T47D (cell line): ENCODE measurements at regions not wholly inside any gene's neighbourhood (a gene's known extent, or its start where the extent isn't known, plus 50 kb on each side); places are given as distances from the start of the nearest gene placed in this dataset.

Experiments used
- DNase-seq, 2 experiments: peaks; one replicate each; pipeline versions ENCODE4 v3.0.0 to v3.0.0-alpha.2; 2011 to 2012; ENCODE audit warnings: low read depth in 1 of 2, low spot score in 1 of 2
- JUND ChIP-seq: IDR thresholded peaks from 2 replicates; pipeline ENCODE4 v1.6.1; 2012; ENCODE audit warnings: low read depth
- in situ Hi-C: cut with HindIII; loops from 2 replicates; pipeline ENCODE4 v1.10.0; 2016; ENCODE audit warnings: low sequenced_read_pairs, low pct_unique_long_range_greater_than_20kb

GRCh38 chr11:26105762-26106423 is 226.0 kb upstream of the ANO3 start:
- DNase-seq: no peak
- TF ChIP-seq JUND: no peak
- in situ Hi-C loops: no loop called here

DNA sequence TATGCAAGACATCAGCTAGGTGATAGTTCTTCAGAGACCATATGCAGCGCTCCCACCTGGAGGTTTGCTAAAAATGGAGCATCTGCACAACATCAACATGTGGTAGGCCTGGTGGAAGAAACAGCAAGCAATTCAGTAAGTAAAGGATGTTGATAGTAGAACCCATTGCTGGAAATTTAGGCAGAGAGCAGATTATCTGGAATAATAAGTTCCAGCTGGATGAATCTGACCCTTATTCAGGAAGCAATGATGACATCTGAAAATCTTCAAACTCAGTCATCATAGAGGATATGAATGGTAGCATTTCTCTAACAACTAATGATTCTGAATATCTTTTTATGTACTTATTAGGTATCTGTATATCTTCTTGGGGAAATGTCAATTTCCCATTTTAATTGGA is 225.2 kb upstream of the ANO3 start:
- in situ Hi-C loops: no loop called here
- no peak for DNase-seq
- TF ChIP-seq JUND: no peak

GRCh38 chr11:26109658-26110368 is 222.1 kb upstream of the ANO3 start:
- no peak for TF ChIP-seq JUND
- in situ Hi-C loops: no loop called here
- no peak for DNase-seq

DNA sequence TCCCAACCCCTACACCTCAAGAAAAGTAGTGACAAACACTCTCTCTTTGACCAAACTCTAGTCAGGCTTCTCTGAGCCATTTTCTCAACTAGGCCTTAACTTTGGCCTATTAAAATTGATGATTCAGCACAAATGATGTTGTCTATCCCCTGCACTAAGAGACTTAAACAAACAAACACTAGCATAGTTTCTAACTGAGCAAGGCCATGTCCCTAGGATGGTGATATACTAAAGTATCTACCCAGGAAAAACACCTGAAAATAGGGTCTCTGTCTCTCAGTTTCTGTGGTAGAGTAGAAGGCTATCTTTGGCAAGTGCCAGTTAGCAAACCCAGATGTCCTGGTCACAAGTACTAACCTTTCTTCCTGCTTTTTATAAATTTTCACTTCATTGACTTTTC is 219.7 kb upstream of the ANO3 start:
- in situ Hi-C loops: no loop called here
- TF ChIP-seq JUND: no peak
- DNase-seq: no peak

GRCh38 chr11:26121466-26121865 is 210.5 kb upstream of the ANO3 start:
- DNase-seq: no peak
- in situ Hi-C loops: no loop called here
- no peak for TF ChIP-seq JUND

- in situ Hi-C loops: no loop called here
- no peak for TF ChIP-seq JUND
- DNase-seq: no peak
These were observed 205.2 kb upstream of the ANO3 start for GRCh38 chr11:26126741-26127140.

- in situ Hi-C loops: no loop called here
- no peak for DNase-seq
- TF ChIP-seq JUND: no peak
These were observed 204.6 kb upstream of the ANO3 start for GRCh38 chr11:26127336-26127735.

DNA sequence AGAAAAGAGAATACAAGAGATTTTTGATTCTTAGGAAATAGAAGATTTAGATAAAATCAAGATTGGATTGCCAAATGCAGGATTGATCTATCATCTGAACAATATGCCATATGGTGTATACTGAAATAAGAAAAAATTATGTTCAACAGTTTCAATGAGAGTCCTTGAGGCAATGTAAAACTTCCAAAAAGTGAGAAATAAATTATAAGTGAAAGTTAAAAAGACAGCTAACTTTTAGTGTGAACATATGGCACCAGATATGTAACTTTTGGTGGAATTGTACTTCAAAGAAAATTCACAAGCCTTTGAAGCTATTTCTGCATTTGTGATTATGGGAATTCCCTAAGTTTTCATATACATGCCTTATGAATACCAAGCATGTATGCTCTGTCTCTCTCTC is 200.5 kb upstream of the ANO3 start:
- TF ChIP-seq JUND: no peak
- in situ Hi-C loops: no loop called here
- no peak for DNase-seq

- in situ Hi-C loops: no loop called here
These were observed 197.9 kb upstream of the ANO3 start for GRCh38 chr11:26134053-26134452.

DNA sequence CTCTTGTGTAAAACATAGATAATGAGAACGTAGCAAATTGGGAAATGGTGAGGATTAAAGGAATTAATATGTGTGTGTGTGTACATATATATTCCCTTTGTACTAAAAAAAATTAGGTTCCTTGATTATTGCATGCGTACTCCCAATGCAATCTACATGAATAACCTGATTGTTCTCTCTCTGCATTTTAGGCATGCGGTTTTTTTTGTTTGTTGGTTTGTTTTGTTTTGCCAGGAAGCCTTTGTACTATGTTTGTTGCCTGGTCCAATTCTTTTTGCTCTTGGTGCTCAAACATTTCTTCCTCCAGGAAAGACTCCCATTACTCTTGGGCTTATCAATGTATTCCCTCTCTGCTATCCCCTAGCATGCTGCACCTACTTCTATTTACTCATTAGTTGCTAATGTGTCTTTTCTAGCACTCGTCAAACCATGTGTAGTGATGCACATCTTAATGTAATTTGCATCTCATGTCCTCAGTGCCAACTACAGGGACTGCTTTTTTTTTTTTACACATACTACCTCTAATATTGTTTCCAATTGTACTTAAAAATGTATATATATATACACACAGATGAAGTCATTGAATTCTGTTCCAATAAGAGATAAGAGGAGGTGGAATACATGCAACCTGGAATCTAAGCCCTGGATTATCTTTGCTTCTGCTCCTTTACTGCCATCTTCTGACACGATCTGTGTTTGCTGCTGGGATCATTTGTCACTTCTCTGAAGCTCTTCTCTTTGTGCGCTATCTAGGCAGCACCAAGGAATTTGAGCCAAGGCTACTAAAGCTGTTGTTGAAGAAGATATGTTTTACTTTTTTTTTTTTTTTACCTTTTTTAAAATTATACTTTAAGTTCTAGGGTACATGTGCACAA is 197.2 kb upstream of the ANO3 start:
- peak in 1 of 2 experiments; percentile 70 for DNase-seq
- TF ChIP-seq JUND: no peak
- in situ Hi-C loops: no loop called here

More at GRCh38 chr11:26134053-26134452, 197.9 kb upstream of the ANO3 start:
- DNase-seq: no peak
- no peak for TF ChIP-seq JUND

DNA sequence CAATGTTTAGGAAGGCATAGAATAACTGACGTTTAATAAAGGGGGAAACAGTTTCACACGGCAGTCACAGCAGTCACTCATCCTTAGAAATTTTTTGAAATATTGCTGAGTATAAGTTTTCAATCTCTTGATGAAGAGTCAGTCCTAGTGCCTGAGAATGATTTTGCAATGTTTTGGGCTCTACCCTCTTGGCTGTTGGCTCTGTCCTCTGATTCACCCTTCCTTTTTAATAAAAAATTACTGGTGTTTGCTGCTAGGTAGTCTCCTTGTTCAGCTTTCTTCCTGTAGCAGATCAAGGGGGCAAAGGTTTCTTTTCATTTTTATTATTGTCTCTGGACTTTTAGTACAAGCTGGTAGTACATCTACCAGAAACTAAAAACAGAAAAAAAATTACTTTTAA is 194.3 kb upstream of the ANO3 start:
- DNase-seq: no peak
- in situ Hi-C loops: no loop called here
- TF ChIP-seq JUND: no peak

GRCh38 chr11:26142891-26143290 is 189.0 kb upstream of the ANO3 start:
- in situ Hi-C loops: no loop called here
- no peak for TF ChIP-seq JUND
- no peak for DNase-seq
